ENCODE measurements at regions not wholly inside any gene's neighbourhood (a gene's known extent, or its start where the extent isn't known, plus 50 kb on each side); places are given as distances from the start of the nearest gene placed in this dataset.

DNA sequence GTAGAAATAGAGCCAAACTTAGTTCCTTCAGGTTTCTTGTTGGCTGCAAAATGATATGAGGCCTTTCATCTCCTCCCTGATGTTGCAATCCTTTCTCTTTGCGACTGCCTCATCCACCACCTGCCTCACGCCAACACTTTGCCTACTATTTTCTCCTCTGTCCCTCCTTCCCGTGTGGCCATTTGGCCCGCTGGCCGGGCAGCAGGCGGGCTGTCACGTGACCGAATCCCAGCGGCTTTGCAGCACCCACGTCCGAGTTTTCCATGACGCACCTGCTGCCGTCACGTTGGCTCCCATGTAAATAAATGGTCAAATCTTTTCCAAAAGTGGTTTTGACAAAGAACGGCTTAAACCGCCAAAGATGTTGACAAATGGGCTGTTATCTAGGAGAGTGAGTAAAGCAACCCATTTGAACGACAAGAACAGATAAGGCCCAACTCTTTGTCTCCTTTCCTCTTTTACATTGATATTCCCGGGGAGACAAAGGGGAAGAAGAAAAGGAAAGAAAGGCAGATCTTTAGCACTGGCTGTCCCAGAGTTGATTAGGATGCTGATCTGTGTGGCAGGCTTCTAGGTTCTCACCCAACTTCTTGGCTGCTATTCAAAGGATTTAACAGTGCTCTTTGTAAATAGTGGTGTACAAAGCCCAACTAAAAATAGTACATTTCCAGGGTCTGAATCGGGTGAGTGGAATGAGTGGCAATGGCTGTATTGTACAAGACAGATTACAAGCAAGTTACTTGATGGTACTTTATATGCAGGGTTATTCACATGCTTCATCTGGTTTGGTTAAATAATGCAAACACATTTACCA is 174.2 kb upstream of the JADE1 start (continued):
- TF ChIP-seq, protein P1, sequence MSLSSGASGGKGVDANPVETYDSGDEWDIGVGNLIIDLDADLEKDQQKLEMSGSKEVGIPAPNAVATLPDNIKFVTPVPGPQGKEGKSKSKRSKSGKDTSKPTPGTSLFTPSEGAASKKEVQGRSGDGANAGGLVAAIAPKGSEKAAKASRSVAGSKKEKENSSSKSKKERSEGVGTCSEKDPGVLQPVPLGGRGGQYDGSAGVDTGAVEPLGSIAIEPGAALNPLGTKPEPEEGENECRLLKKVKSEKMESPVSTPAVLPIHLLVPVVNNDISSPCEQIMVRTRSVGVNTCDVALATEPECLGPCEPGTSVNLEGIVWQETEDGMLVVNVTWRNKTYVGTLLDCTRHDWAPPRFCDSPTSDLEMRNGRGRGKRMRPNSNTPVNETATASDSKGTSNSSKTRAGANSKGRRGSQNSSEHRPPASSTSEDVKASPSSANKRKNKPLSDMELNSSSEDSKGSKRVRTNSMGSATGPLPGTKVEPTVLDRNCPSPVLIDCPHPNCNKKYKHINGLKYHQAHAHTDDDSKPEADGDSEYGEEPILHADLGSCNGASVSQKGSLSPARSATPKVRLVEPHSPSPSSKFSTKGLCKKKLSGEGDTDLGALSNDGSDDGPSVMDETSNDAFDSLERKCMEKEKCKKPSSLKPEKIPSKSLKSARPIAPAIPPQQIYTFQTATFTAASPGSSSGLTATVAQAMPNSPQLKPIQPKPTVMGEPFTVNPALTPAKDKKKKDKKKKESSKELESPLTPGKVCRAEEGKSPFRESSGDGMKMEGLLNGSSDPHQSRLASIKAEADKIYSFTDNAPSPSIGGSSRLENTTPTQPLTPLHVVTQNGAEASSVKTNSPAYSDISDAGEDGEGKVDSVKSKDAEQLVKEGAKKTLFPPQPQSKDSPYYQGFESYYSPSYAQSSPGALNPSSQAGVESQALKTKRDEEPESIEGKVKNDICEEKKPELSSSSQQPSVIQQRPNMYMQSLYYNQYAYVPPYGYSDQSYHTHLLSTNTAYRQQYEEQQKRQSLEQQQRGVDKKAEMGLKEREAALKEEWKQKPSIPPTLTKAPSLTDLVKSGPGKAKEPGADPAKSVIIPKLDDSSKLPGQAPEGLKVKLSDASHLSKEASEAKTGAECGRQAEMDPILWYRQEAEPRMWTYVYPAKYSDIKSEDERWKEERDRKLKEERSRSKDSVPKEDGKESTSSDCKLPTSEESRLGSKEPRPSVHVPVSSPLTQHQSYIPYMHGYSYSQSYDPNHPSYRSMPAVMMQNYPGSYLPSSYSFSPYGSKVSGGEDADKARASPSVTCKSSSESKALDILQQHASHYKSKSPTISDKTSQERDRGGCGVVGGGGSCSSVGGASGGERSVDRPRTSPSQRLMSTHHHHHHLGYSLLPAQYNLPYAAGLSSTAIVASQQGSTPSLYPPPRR (CRISPR knock-in tag; IDR thresholded peaks at IDR 0.05; ENCODE audit: borderline replicate concordance) = no peak
- TF ChIP-seq U2AF1 (optimal IDR thresholded peaks at IDR 0.05; ENCODE audit: low read depth, low read length) (no peak), XRCC5 (IDR thresholded peaks at IDR 0.05; ENCODE audit: low read depth, low read length) (no peak), SIN3A (IDR thresholded peaks at IDR 0.05; ENCODE audit: borderline replicate concordance in 2 of 2, control insufficient read depth in 1 of 2, low read depth in 2 of 2, low read length in 2 of 2) (no peak), STAT5B (CRISPR knock-in tag; IDR thresholded peaks at IDR 0.05) (no peak), HNRNPH1 (optimal IDR thresholded peaks at IDR 0.05; ENCODE audit: low read depth, low read length) (no peak), SRF (CRISPR knock-in tag; IDR thresholded peaks at IDR 0.05) (no peak), TAL1 (IDR thresholded peaks at IDR 0.05) (no peak; the same call in 1 of the 2 replicates), IRF2 (CRISPR knock-in tag; IDR thresholded peaks at IDR 0.05) (no peak), GTF2F1 (IDR thresholded peaks at IDR 0.05; ENCODE audit: low read depth, low read length) (no peak), POLR2AphosphoS5 (IDR thresholded peaks at IDR 0.05; ENCODE audit: control insufficient read depth, insufficient read depth, low read depth, low read length) (no peak)
- TF ChIP-seq, protein P2, sequence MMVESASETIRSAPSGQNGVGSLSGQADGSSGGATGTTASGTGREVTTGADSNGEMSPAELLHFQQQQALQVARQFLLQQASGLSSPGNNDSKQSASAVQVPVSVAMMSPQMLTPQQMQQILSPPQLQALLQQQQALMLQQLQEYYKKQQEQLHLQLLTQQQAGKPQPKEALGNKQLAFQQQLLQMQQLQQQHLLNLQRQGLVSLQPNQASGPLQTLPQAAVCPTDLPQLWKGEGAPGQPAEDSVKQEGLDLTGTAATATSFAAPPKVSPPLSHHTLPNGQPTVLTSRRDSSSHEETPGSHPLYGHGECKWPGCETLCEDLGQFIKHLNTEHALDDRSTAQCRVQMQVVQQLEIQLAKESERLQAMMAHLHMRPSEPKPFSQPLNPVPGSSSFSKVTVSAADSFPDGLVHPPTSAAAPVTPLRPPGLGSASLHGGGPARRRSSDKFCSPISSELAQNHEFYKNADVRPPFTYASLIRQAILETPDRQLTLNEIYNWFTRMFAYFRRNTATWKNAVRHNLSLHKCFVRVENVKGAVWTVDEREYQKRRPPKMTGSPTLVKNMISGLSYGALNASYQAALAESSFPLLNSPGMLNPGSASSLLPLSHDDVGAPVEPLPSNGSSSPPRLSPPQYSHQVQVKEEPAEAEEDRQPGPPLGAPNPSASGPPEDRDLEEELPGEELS (CRISPR knock-in tag; IDR thresholded peaks at IDR 0.05; ENCODE audit: borderline replicate concordance) = no peak
- TF ChIP-seq, protein P3, sequence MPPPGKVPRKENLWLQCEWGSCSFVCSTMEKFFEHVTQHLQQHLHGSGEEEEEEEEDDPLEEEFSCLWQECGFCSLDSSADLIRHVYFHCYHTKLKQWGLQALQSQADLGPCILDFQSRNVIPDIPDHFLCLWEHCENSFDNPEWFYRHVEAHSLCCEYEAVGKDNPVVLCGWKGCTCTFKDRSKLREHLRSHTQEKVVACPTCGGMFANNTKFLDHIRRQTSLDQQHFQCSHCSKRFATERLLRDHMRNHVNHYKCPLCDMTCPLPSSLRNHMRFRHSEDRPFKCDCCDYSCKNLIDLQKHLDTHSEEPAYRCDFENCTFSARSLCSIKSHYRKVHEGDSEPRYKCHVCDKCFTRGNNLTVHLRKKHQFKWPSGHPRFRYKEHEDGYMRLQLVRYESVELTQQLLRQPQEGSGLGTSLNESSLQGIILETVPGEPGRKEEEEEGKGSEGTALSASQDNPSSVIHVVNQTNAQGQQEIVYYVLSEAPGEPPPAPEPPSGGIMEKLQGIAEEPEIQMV (tag; conservative IDR thresholded peaks at IDR 0.05; ENCODE audit: low read depth) = no peak
- TF ChIP-seq, protein P4, sequence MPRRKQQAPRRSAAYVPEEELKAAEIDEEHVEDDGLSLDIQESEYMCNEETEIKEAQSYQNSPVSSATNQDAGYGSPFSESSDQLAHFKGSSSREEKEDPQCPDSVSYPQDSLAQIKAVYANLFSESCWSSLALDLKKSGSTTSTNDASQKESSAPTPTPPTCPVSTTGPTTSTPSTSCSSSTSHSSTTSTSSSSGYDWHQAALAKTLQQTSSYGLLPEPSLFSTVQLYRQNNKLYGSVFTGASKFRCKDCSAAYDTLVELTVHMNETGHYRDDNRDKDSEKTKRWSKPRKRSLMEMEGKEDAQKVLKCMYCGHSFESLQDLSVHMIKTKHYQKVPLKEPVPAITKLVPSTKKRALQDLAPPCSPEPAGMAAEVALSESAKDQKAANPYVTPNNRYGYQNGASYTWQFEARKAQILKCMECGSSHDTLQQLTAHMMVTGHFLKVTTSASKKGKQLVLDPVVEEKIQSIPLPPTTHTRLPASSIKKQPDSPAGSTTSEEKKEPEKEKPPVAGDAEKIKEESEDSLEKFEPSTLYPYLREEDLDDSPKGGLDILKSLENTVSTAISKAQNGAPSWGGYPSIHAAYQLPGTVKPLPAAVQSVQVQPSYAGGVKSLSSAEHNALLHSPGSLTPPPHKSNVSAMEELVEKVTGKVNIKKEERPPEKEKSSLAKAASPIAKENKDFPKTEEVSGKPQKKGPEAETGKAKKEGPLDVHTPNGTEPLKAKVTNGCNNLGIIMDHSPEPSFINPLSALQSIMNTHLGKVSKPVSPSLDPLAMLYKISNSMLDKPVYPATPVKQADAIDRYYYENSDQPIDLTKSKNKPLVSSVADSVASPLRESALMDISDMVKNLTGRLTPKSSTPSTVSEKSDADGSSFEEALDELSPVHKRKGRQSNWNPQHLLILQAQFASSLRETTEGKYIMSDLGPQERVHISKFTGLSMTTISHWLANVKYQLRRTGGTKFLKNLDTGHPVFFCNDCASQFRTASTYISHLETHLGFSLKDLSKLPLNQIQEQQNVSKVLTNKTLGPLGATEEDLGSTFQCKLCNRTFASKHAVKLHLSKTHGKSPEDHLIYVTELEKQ (CRISPR knock-in tag; IDR thresholded peaks at IDR 0.05) = no peak
